Gastroesophageal sphincter (tissue), 4 donors: ENCODE measurements at regions not wholly inside any gene's neighbourhood (a gene's known extent, or its start where the extent isn't known, plus 50 kb on each side); places are given as distances from the start of the nearest gene placed in this dataset.

Experiments
- ATAC-seq: fragments of 150-250 bp; one replicate; pipeline ENCODE4 v1.9.1; 2016; ENCODE audit warnings: mild to moderate bottlenecking, moderate library complexity
- H3K27ac ChIP-seq, 4 donors: fragments of 200-600 bp; sonication (generic) in 3 of 4; 1 replicate in 3 of 4; 2 replicates in 1 of 4; pipeline ENCODE4 v1.5.1; 2016 to 2019
- H3K27me3 ChIP-seq: fragments of 200-600 bp; sonication (generic); one replicate; pipeline ENCODE4 v1.5.1; 2019
- H3K36me3 ChIP-seq, 2 donors: fragments of 200-600 bp; sonication (generic); one replicate each; pipeline ENCODE4 v1.5.1; 2019; ENCODE audit warnings: control low read depth in 1 of 2
- H3K4me1 ChIP-seq, 3 donors: fragments of 200-600 bp; sonication (generic); 1 replicate in 2 of 3; 2 replicates in 1 of 3; pipeline ENCODE4 v1.5.1; 2016 to 2019; ENCODE audit warnings: control low read depth in 2 of 3
- H3K4me3 ChIP-seq, 2 donors: fragments of 200-600 bp; sonication (generic); one replicate each; pipeline ENCODE4 v1.5.1; 2019; ENCODE audit warnings: mild to moderate bottlenecking in 1 of 2, moderate library complexity in 1 of 2
- H3K9me3 ChIP-seq, 3 donors: fragments of 200-600 bp; sonication (generic); one replicate each; pipeline ENCODE4 v1.5.1; 2017 to 2019; ENCODE audit warnings: control low read depth in 2 of 3
- CTCF ChIP-seq, 4 experiments: fragments of 200-600 bp in 2 of 4; fragments of 450-650 bp in 2 of 4; sonication (generic) in 1 of 4; IDR thresholded peaks; one replicate each; pipeline ENCODE4 v1.5.1; 2017 to 2019; ENCODE audit warnings: antibody characterized with exemption in 4 of 4, mild to moderate bottlenecking in 2 of 4, moderate library complexity in 2 of 4
- EP300 ChIP-seq: sonication (generic); formaldehyde crosslinking; IDR thresholded peaks from one replicate; pipeline ENCODE4 v1.6.1; 2017; ENCODE audit warnings: antibody characterized with exemption, mild to moderate bottlenecking
- POLR2A ChIP-seq, 2 donors: fragments of 450-650 bp; IDR thresholded peaks; one replicate each; pipeline ENCODE4 v1.6.1; 2017; ENCODE audit warnings: antibody characterized with exemption in 2 of 2, mild to moderate bottlenecking in 2 of 2, moderate library complexity in 1 of 2
- POLR2AphosphoS5 ChIP-seq: sonication (generic); formaldehyde crosslinking; IDR thresholded peaks from one replicate; pipeline ENCODE4 v1.6.1; 2017; ENCODE audit warnings: antibody characterized with exemption
- WGBS, 2 donors: methylation state at CpG; one replicate each; pipeline ENCODE4 v1.1.5; 2018; ENCODE audit warnings: low coverage in 1 of 2; 5-methylcytosine and 5-hydroxymethylcytosine counted together

GRCh38 chr5:166074582-166075481 is 2216.6 kb upstream of the WWC1 start:
- no peaks in the 10 kb centered on the region for H3K9me3 ChIP-seq
- 10 to 35% methylated on average over 2 to 5 of the region's 5 CpGs for whole genome bisulfite sequencing, 2 donors
- no peak for TF ChIP-seq CTCF (IDR thresholded peaks at IDR 0.05)
- TF ChIP-seq EP300, result no peak
- no peak for TF ChIP-seq POLR2A (IDR thresholded peaks at IDR 0.05)
- no peak for TF ChIP-seq POLR2AphosphoS5
- no peak overlapping the region for H3K4me3 ChIP-seq
- H3K36me3 ChIP-seq, result no peaks in the 10 kb centered on the region
- ATAC-seq, result no peak
- no peaks in the 10 kb centered on the region for H3K27me3 ChIP-seq
- no peak overlapping the region for H3K27ac ChIP-seq
- H3K4me1 ChIP-seq, result no peaks in the 10 kb centered on the region

- no peak for TF ChIP-seq CTCF (IDR thresholded peaks at IDR 0.05)
- H3K9me3 ChIP-seq, result no peaks in the 10 kb centered on the region
- no peaks in the 10 kb centered on the region for H3K36me3 ChIP-seq
- H3K4me1 ChIP-seq, result no peaks in the 10 kb centered on the region
- no peaks in the 10 kb centered on the region for H3K27me3 ChIP-seq
- ATAC-seq, result no peak
- 26 to 32% methylated on average over 6 to 11 of the region's 11 CpGs for WGBS, 2 donors
- H3K4me3 ChIP-seq, result no peak overlapping the region
- H3K27ac ChIP-seq, result no peak overlapping the region
Observed at GRCh38 chr5:166083183-166083959, 2208.1 kb upstream of the WWC1 start.

GRCh38 chr5:166086568-166086967 is 2204.9 kb upstream of the WWC1 start:
- Histone ChIP-seq H3K36me3 (no peaks in the 10 kb centered on the region), H3K27ac (no peak overlapping the region), H3K27me3 (no peaks in the 10 kb centered on the region), H3K4me1 (no peaks in the 10 kb centered on the region), H3K9me3 (no peaks in the 10 kb centered on the region), H3K4me3 (no peak overlapping the region)
- 35 to 54% methylated on average over 2 of the region's 2 CpGs for WGBS, 2 donors
- ATAC-seq, result no peak
- TF ChIP-seq CTCF (IDR thresholded peaks at IDR 0.05) (no peak), EP300 (no peak), POLR2AphosphoS5 (no peak), POLR2A (IDR thresholded peaks at IDR 0.05) (no peak)

GRCh38 chr5:166088389-166089039 is 2202.9 kb upstream of the WWC1 start:
- no peaks in the 10 kb centered on the region for H3K9me3 ChIP-seq
- no peak for ATAC-seq
- H3K4me3 ChIP-seq, result no peak overlapping the region
- no peaks in the 10 kb centered on the region for H3K27me3 ChIP-seq
- TF ChIP-seq POLR2AphosphoS5 (no peak), CTCF (IDR thresholded peaks at IDR 0.05) (no peak), EP300 (no peak)
- H3K4me1 ChIP-seq, result no peaks in the 10 kb centered on the region
- H3K27ac ChIP-seq, result no peak overlapping the region
- no peaks in the 10 kb centered on the region for H3K36me3 ChIP-seq
- 16 to 48% methylated on average over 3 of the region's 3 CpGs for WGBS, 2 donors
